Hepatocyte (in vitro differentiated cells): ENCODE measurements at regions not wholly inside any gene's neighbourhood (a gene's known extent, or its start where the extent isn't known, plus 50 kb on each side); places are given as distances from the start of the nearest gene placed in this dataset.

Source experiments
- CTCF ChIP-seq: fragments of 200-600 bp; sonication (generic); IDR thresholded peaks from 2 replicates; pipeline ENCODE4 v1.5.1; 2016; ENCODE audit warnings: antibody characterized with exemption, mild to moderate bottlenecking; ENCODE audit not compliant: poor library complexity
- EZH2 ChIP-seq: fragments of 200-600 bp; sonication (generic); IDR thresholded peaks from 2 replicates; pipeline ENCODE4 v1.6.1; 2016; ENCODE audit warnings: antibody characterized with exemption, mild to moderate bottlenecking, borderline replicate concordance
- EZH2phosphoT487 ChIP-seq: fragments of 200-600 bp; sonication (generic); IDR thresholded peaks from one replicate; pipeline ENCODE4 v1.6.1; 2018; ENCODE audit warnings: antibody characterized with exemption, mild to moderate bottlenecking, low read depth, moderate library complexity; ENCODE audit not compliant: unreplicated experiment, severe bottlenecking

GRCh38 chr5:38745836-38746732 lies 99.7 kb upstream of the OSMR start:
- no peak for TF ChIP-seq CTCF
- no peak for TF ChIP-seq EZH2
- TF ChIP-seq EZH2phosphoT487: no peak
